ENCODE measurements at regions not wholly inside any gene's neighbourhood (a gene's known extent, or its start where the extent isn't known, plus 50 kb on each side); places are given as distances from the start of the nearest gene placed in this dataset.

DNA sequence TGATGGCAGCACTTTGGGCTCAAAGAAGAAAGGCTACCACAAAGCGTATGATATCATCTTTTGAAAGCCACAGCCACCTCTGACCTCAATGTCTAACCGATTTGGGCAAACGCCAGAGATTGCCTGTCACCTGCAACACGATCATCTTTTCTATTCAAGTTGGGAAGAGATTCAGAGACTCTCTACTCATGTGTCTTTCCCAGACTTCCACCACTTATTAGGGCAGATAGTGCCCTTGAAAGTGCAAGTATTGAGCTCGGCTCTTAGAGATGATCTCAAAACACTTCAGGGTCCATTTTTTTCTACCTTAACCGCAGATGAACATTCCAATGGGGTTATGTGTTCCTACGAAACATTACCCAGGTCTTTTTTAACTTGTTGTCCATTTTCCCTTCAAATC, 213.7 kb downstream of the DRD1 start:
- Mint-ChIP-seq H3K27me3 (ENCODE audit: low read depth) (peaks cover 2% of the 10 kb centered on the region), H3K36me3 (ENCODE audit: low read depth) (no peaks in the 10 kb centered on the region), H3K4me1 (ENCODE audit: low read depth) (no peaks in the 10 kb centered on the region), H3K4me3 (ENCODE audit: unreplicated experiment) (no peak overlapping the region), H3K27ac (ENCODE audit: unreplicated experiment) (no peak overlapping the region), H3K9me3 (ENCODE audit: low read depth) (no peaks in the 10 kb centered on the region)
- no peak for DNase-seq (ENCODE audit: low spot score)
- TF ChIP-seq, protein P1, sequence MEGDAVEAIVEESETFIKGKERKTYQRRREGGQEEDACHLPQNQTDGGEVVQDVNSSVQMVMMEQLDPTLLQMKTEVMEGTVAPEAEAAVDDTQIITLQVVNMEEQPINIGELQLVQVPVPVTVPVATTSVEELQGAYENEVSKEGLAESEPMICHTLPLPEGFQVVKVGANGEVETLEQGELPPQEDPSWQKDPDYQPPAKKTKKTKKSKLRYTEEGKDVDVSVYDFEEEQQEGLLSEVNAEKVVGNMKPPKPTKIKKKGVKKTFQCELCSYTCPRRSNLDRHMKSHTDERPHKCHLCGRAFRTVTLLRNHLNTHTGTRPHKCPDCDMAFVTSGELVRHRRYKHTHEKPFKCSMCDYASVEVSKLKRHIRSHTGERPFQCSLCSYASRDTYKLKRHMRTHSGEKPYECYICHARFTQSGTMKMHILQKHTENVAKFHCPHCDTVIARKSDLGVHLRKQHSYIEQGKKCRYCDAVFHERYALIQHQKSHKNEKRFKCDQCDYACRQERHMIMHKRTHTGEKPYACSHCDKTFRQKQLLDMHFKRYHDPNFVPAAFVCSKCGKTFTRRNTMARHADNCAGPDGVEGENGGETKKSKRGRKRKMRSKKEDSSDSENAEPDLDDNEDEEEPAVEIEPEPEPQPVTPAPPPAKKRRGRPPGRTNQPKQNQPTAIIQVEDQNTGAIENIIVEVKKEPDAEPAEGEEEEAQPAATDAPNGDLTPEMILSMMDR (IDR thresholded peaks at IDR 0.05) = no peak

DNA sequence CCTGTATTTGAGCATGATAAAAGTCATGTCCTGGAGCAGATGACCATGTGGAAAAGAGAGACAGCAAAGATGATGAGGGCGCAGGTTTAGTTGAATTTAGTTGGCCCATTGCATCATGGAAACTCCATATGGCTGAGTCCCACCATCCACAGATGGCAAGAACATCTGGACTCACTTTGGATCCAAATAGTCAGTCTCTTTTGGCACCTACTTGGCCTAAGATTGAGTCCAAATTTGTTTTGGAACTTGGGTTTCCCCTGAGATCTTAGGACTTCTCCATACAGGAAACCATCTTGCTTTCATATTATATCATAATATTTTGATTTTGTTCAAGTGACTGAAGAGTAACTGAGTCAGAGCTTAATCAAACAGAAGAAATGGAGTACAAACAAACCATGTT, 217.5 kb downstream of the DRD1 start:
- Mint-ChIP-seq H3K9me3 (ENCODE audit: low read depth) (no peaks in the 10 kb centered on the region), H3K36me3 (ENCODE audit: low read depth) (no peaks in the 10 kb centered on the region), H3K27me3 (ENCODE audit: low read depth) (peaks cover 5% of the 10 kb centered on the region), H3K27ac (ENCODE audit: unreplicated experiment) (no peak overlapping the region), H3K4me3 (ENCODE audit: unreplicated experiment) (no peak overlapping the region), H3K4me1 (ENCODE audit: low read depth) (no peaks in the 10 kb centered on the region)
- no peak for DNase-seq (ENCODE audit: low spot score)
- TF ChIP-seq, protein P1 (IDR thresholded peaks at IDR 0.05) = no peak

DNA sequence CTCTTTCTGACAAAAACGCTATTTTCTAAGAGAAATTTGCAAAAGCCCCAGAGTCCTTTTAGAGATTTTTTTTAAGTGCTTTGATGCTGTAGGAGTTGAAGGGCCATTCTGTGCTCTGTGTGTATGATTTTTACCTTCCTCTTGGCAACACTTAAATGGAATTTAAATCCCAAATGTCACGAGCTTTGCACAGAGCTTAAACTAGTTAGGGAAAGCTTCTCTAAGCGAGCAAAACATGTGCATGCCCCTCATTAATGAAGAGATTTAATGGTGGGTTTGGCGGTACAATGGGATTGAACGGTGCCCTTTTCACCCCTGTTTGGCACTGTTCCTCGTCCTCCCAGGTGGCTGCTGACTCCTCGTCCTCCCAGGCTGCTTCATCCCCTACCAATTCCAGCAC, 220.7 kb downstream of the DRD1 start:
- Mint-ChIP-seq H3K36me3 (ENCODE audit: low read depth) (no peaks in the 10 kb centered on the region), H3K4me3 (ENCODE audit: unreplicated experiment) (no peak overlapping the region), H3K9me3 (ENCODE audit: low read depth) (no peaks in the 10 kb centered on the region), H3K27me3 (ENCODE audit: low read depth) (peaks cover 5% of the 10 kb centered on the region), H3K27ac (ENCODE audit: unreplicated experiment) (no peak overlapping the region), H3K4me1 (ENCODE audit: low read depth) (peaks cover 16% of the 10 kb centered on the region)
- no peak for DNase-seq (ENCODE audit: low spot score)
- TF ChIP-seq, protein P1 (IDR thresholded peaks at IDR 0.05) = no peak

DNA sequence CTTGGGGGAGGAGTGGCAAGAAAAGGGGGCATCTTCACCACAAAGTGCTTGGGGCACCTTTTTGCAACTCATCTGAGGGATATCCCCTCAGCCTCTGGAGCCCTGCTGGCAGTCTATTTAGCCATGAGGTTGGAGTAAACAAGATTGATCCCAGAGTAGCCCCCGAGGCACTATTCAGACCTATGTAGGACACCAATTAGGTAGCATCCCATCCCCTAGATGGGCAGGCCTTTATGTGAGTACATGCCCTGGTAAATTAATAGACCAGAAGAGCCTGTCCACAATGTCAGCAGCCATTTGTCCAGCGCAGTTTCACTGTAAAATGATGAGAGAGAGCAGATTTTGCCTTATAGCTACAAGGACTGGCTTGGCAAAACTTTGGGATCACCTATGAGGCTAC, 221.4 kb downstream of the DRD1 start:
- H3K36me3 Mint-ChIP-seq (ENCODE audit: low read depth) = no peaks in the 10 kb centered on the region
- no peaks in the 10 kb centered on the region for H3K9me3 Mint-ChIP-seq (ENCODE audit: low read depth)
- H3K27ac Mint-ChIP-seq (ENCODE audit: unreplicated experiment) = no peak overlapping the region
- peaks cover 5% of the 10 kb centered on the region for H3K27me3 Mint-ChIP-seq (ENCODE audit: low read depth)
- H3K4me3 Mint-ChIP-seq (ENCODE audit: unreplicated experiment) = no peak overlapping the region
- peaks cover 16% of the 10 kb centered on the region for H3K4me1 Mint-ChIP-seq (ENCODE audit: low read depth)
- no peak for DNase-seq (ENCODE audit: low spot score)
- TF ChIP-seq, protein P1 (IDR thresholded peaks at IDR 0.05) = no peak

DNA sequence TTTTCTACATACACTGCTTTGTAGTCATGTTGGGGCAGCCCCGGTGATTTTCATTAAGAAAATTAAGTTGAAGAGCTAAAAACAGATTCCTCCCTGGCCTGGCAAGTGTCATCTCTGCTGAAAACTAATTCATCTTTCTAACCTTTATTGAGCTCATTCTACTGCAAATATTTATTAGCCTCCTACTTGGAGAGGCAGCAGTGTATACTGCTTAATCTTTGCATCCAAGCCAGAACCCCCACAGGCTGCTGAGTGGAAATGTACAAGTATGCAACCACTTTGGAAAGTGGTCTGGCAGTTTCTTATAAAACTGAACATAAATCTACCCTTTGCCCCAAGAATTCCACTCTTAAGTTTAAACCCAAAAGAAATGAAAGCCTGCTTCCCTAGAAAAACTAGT, 223.4 kb downstream of the DRD1 start:
- peaks cover 30% of the 10 kb centered on the region for H3K4me1 Mint-ChIP-seq (ENCODE audit: low read depth)
- no peaks in the 10 kb centered on the region for H3K9me3 Mint-ChIP-seq (ENCODE audit: low read depth)
- H3K36me3 Mint-ChIP-seq (ENCODE audit: low read depth) = no peaks in the 10 kb centered on the region
- no peak overlapping the region for H3K4me3 Mint-ChIP-seq (ENCODE audit: unreplicated experiment)
- no peak overlapping the region for H3K27ac Mint-ChIP-seq (ENCODE audit: unreplicated experiment)
- TF ChIP-seq, protein P1 (IDR thresholded peaks at IDR 0.05) = no peak
- DNase-seq (ENCODE audit: low spot score) = no peak
- H3K27me3 Mint-ChIP-seq (ENCODE audit: low read depth) = peaks cover 5% of the 10 kb centered on the region
